Thoracic aorta (tissue), 2 donors: ENCODE measurements at regions not wholly inside any gene's neighbourhood (a gene's known extent, or its start where the extent isn't known, plus 50 kb on each side); places are given as distances from the start of the nearest gene placed in this dataset.

Experiments used
- ATAC-seq: fragments of 150-250 bp; one replicate; pipeline ENCODE4 v1.8.0; 2017; ENCODE audit warnings: low read depth; ENCODE audit not compliant: insufficient number of reproducible peaks, low FRiP score
- DNase-seq: peaks from one replicate; pipeline ENCODE4 v3.0.0-alpha.2; 2020; ENCODE audit warnings: low spot score
- H3K27ac ChIP-seq, 2 donors: fragments of 200-600 bp; sonication (generic); 1 replicate in 1 of 2; 2 replicates in 1 of 2; pipeline ENCODE4 v1.5.1; 2016; ENCODE audit warnings: mild to moderate bottlenecking in 2 of 2, moderate library complexity in 2 of 2
- H3K27me3 ChIP-seq: fragments of 200-600 bp; sonication (generic); replicated peaks from 2 replicates; pipeline ENCODE4 v1.6.0; 2016; ENCODE audit warnings: mild to moderate bottlenecking; ENCODE audit not compliant: insufficient read depth
- H3K36me3 ChIP-seq: fragments of 200-600 bp; sonication (generic); one replicate; pipeline ENCODE4 v1.5.1; 2016
- H3K4me1 ChIP-seq, 2 donors: fragments of 200-600 bp; sonication (generic); 1 replicate in 1 of 2; 2 replicates in 1 of 2; pipeline versions ENCODE4 v1.5.1 to v1.6.0; 2016; ENCODE audit warnings: low read depth in 2 of 2, mild to moderate bottlenecking in 1 of 2; ENCODE audit not compliant: control insufficient read depth in 1 of 2
- H3K4me3 ChIP-seq: fragments of 200-600 bp; sonication (generic); 2 replicates; pipeline ENCODE4 v1.5.1; 2016; ENCODE audit warnings: mild to moderate bottlenecking
- H3K9me3 ChIP-seq: fragments of 200-600 bp; sonication (generic); 2 replicates; pipeline ENCODE4 v1.5.1; 2016
- TF ChIP-seq, protein P1 (sequence below): fragments of 200-600 bp; sonication (generic); IDR thresholded peaks from one replicate; pipeline ENCODE4 v1.5.1; 2019; ENCODE audit warnings: antibody characterized with exemption

DNA sequence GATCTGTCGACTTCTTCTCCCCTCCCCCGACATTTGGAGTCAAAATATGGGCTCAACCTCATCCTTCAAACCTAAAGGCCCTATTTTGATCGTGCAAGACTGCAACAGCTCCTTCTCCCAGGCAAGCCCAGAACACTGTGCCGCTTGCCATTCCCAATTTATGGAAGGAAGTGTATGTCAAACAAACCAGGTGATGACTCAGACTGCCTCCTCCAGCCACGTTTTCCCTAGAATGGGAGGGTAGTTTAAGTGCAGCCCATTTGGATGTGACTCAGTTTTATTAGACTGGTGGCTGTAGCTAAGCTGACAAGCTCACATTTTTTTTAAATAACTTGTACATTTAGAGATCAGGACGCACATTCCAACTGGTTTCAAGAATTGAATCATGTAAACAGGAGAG is 570.4 kb upstream of the DIPK2B start:
- no peaks in the 10 kb centered on the region for H3K9me3 ChIP-seq
- peak; percentile 48 for ATAC-seq
- DNase-seq: no peak
- H3K27ac ChIP-seq: peak overlapping the region; percentile 66 to 75
- no peaks in the 10 kb centered on the region for H3K27me3 ChIP-seq
- H3K4me3 ChIP-seq: peak overlapping the region; percentile 70
- H3K4me1 ChIP-seq: peaks cover 4 to 24% of the 10 kb centered on the region in 2 donors
- no peaks in the 10 kb centered on the region for H3K36me3 ChIP-seq
- TF ChIP-seq, protein P1, sequence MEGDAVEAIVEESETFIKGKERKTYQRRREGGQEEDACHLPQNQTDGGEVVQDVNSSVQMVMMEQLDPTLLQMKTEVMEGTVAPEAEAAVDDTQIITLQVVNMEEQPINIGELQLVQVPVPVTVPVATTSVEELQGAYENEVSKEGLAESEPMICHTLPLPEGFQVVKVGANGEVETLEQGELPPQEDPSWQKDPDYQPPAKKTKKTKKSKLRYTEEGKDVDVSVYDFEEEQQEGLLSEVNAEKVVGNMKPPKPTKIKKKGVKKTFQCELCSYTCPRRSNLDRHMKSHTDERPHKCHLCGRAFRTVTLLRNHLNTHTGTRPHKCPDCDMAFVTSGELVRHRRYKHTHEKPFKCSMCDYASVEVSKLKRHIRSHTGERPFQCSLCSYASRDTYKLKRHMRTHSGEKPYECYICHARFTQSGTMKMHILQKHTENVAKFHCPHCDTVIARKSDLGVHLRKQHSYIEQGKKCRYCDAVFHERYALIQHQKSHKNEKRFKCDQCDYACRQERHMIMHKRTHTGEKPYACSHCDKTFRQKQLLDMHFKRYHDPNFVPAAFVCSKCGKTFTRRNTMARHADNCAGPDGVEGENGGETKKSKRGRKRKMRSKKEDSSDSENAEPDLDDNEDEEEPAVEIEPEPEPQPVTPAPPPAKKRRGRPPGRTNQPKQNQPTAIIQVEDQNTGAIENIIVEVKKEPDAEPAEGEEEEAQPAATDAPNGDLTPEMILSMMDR: no peak

DNA sequence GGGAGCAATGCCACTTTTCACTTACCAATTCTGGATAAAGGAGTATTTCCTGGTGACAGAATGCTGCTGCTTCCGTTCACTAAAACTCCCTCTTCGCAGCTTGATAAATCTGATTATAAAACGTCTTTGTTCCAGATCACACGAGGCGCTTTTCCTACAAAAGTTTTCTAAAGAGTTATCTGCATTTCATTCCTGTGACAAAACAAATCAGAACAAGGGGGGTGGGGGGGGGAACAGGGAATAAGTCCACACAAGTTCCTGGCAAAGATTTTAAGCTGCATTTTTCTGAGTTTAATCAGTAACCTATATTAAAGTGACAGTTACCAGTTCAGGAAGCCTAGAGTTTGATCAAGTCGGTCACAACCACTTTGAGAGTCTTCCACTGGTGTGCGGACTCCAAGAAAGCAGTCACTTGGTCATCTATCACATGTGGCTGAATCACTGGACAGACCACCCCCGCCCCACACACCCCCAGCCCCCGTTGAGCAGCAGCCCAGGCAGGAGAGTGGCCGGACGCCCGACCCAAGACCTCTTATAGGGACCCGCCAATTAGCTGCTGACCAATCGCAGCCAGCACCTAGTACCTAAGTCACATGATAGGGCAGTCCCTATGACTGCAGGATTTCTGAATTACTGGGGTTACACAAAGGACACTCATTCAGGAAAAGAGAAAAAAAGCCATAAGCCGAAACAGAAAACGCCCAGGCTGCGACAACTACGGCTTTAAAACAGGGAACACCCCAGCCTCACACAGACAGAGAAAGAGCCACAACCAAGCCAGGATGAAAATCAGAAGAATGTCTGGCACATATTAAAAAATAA is 569.3 kb upstream of the DIPK2B start:
- Histone ChIP-seq H3K4me1 (peaks cover 4 to 13% of the 10 kb centered on the region in 2 donors), H3K9me3 (no peaks in the 10 kb centered on the region), H3K27me3 (no peaks in the 10 kb centered on the region), H3K36me3 (no peaks in the 10 kb centered on the region), H3K27ac (peak overlapping the region; percentile 66 to 75), H3K4me3 (peak overlapping the region; percentile 70)
- DNase-seq (peak; percentile 26), ATAC-seq (peak; percentile 74)
- TF ChIP-seq, protein P1: no peak

GRCh38 chrX:45768666-45769236 is 568.1 kb upstream of the DIPK2B start:
- no peak for ATAC-seq
- H3K27ac ChIP-seq: peak overlapping the region; percentile 66 to 75

DNA sequence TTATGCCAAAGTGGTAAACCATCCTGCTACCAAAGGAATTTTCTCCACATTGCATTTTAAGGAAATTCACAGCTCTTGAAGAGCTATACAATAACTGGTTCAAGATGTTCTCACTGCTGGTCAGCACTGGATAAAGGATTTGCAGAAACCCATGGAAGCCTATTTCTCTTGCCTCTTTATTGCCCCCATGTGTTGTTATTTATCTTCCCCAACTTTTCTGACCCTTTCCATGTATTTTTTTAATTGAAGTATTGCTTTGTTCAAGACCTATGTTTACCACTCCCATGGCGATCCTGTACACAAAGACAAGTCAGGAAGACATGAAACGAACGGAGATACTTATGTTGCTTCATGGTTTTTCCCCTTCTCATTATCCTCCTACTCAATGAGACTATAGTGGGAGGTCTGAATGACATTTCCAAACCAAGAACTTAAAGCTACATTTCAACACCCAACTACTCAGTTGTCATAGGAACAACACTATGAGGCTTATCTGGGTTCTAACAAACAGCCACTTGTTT is 566.4 kb upstream of the DIPK2B start:
- peaks cover 4 to 8% of the 10 kb centered on the region in 2 donors for H3K4me1 ChIP-seq
- peak overlapping the region; percentile 70 for H3K4me3 ChIP-seq
- no peaks in the 10 kb centered on the region for H3K27me3 ChIP-seq
- TF ChIP-seq, protein P1: no peak
- peak overlapping the region in 1 of 2 donors; percentile 30 for H3K27ac ChIP-seq
- DNase-seq: no peak
- H3K9me3 ChIP-seq: no peaks in the 10 kb centered on the region
- H3K36me3 ChIP-seq: no peaks in the 10 kb centered on the region
- ATAC-seq: no peak

More at GRCh38 chrX:45768666-45769236, 568.1 kb upstream of the DIPK2B start:
- Histone ChIP-seq H3K36me3 (no peaks in the 10 kb centered on the region), H3K9me3 (no peaks in the 10 kb centered on the region), H3K27me3 (no peaks in the 10 kb centered on the region), H3K4me3 (peak overlapping the region; percentile 70), H3K4me1 (peaks cover 4 to 9% of the 10 kb centered on the region in 2 donors)
- DNase-seq: no peak
- TF ChIP-seq, protein P1: no peak

- Histone ChIP-seq H3K9me3 (no peaks in the 10 kb centered on the region), H3K4me3 (no peak overlapping the region), H3K4me1 (no peaks in the 10 kb centered on the region), H3K36me3 (no peaks in the 10 kb centered on the region), H3K27ac (no peak overlapping the region), H3K27me3 (no peaks in the 10 kb centered on the region)
- ATAC-seq (no peak), DNase-seq (no peak)
- TF ChIP-seq, protein P1: no peak
Measured at GRCh38 chrX:45765767-45766166, 565.1 kb upstream of the DIPK2B start.
